Choroid plexus epithelial cell (primary cell): ENCODE measurements at regions not wholly inside any gene's neighbourhood (a gene's known extent, or its start where the extent isn't known, plus 50 kb on each side); places are given as distances from the start of the nearest gene placed in this dataset.
A peak's percentile ranks its signal among the peaks of the same experiment; 100 is the strongest.
"Not testable (repeated sequence)": the region's sequence is repeated elsewhere in the genome, so short reads cannot be mapped to it uniquely, and the experiment has no call there.

Source experiments
- DNase-seq: peaks from one replicate; pipeline ENCODE4 v3.0.0-alpha.2; 2010; ENCODE audit warnings: low read depth
- H3K4me3 ChIP-seq: 2 replicates; pipeline ENCODE4 v1.5.1; 2011; ENCODE audit warnings: low read depth, mild to moderate bottlenecking, control low read depth, low read length, moderate library complexity
- CTCF ChIP-seq: conservative IDR thresholded peaks from 2 replicates; pipeline ENCODE4 v1.5.1; 2011; ENCODE audit warnings: low read depth, mild to moderate bottlenecking, control low read depth, inconsistent platforms, low read length, moderate library complexity

- no peak overlapping the region for H3K4me3 ChIP-seq
- DNase-seq = no peak
- no peak for TF ChIP-seq CTCF
Measured at GRCh38 chr1:244301595-244302130, 150.0 kb downstream of the ADSS2 start.

GRCh38 chr1:244302876-244303609 lies 148.7 kb downstream of the ADSS2 start:
- DNase-seq = peak; percentile 51
- no peak for TF ChIP-seq CTCF
- H3K4me3 ChIP-seq = no peak overlapping the region

GRCh38 chr1:244303610-244303969 lies 148.1 kb downstream of the ADSS2 start:
- no peak overlapping the region for H3K4me3 ChIP-seq
- no peak for TF ChIP-seq CTCF
- DNase-seq = no peak

- H3K4me3 ChIP-seq = no peak overlapping the region
- no peak for TF ChIP-seq CTCF
- no peak for DNase-seq
Measured at GRCh38 chr1:244304156-244304555, 147.6 kb downstream of the ADSS2 start.

- DNase-seq = no peak
- no peak overlapping the region for H3K4me3 ChIP-seq
- TF ChIP-seq CTCF = no peak
Measured at GRCh38 chr1:244304656-244305055, 147.1 kb downstream of the ADSS2 start.

- no peak overlapping the region for H3K4me3 ChIP-seq
- TF ChIP-seq CTCF = no peak
- no peak for DNase-seq
Measured at GRCh38 chr1:244305776-244306341, 145.8 kb downstream of the ADSS2 start.

GRCh38 chr1:244306544-244306943 lies 145.2 kb downstream of the ADSS2 start:
- no peak overlapping the region for H3K4me3 ChIP-seq
- no peak for TF ChIP-seq CTCF
- DNase-seq = no peak

- not testable (repeated sequence) for DNase-seq, H3K4me3 ChIP-seq
Measured at GRCh38 chr1:244309191-244309590, 142.5 kb downstream of the ADSS2 start.
